HG02943 (cell line): ENCODE measurements at regions not wholly inside any gene's neighbourhood (a gene's known extent, or its start where the extent isn't known, plus 50 kb on each side); places are given as distances from the start of the nearest gene placed in this dataset.
"Not testable (repeated sequence)": the region's sequence is repeated elsewhere in the genome, so short reads cannot be mapped to it uniquely, and the experiment has no call there.

Experiments
- ATAC-seq: cut with Tn5 transposase; IDR thresholded peaks from one replicate; pipeline ENCODE4 v1.9.1; 2021; ENCODE audit warnings: mild to moderate bottlenecking, low read depth, moderate library complexity; ENCODE audit not compliant: unreplicated experiment

- no peak for ATAC-seq
Observed at GRCh38 chr2:193250389-193250788, 1055.7 kb upstream of the TMEFF2 start.

- ATAC-seq = no peak
Observed at GRCh38 chr2:193240752-193241151, 1046.0 kb upstream of the TMEFF2 start.

- no peak for ATAC-seq
Observed at GRCh38 chr2:193231634-193232033, 1036.9 kb upstream of the TMEFF2 start.

- no peak for ATAC-seq
Observed at GRCh38 chr2:193228276-193228675, 1033.5 kb upstream of the TMEFF2 start.

- ATAC-seq = no peak
Observed at GRCh38 chr2:193222454-193222853, 1027.7 kb upstream of the TMEFF2 start.

GRCh38 chr2:193219413-193219812, 1024.7 kb upstream of the TMEFF2 start:
- ATAC-seq = no peak

- ATAC-seq = no peak
Observed at GRCh38 chr2:193201583-193201982, 1006.9 kb upstream of the TMEFF2 start.

- no peak for ATAC-seq
Observed at GRCh38 chr2:193199322-193199721, 1004.6 kb upstream of the TMEFF2 start.

GRCh38 chr2:193187816-193188215, 993.1 kb upstream of the TMEFF2 start:
- no peak for ATAC-seq

- not testable (repeated sequence) for ATAC-seq
Observed at GRCh38 chr2:193170981-193171380, 976.2 kb upstream of the TMEFF2 start.

GRCh38 chr2:193156480-193156879, 961.7 kb upstream of the TMEFF2 start:
- ATAC-seq = no peak

GRCh38 chr2:193154076-193154475, 959.3 kb upstream of the TMEFF2 start:
- ATAC-seq = no peak

- ATAC-seq = no peak
Observed at GRCh38 chr2:193153576-193153975, 958.8 kb upstream of the TMEFF2 start.

GRCh38 chr2:193142467-193142866, 947.7 kb upstream of the TMEFF2 start:
- ATAC-seq = not testable (repeated sequence)

- no peak for ATAC-seq
Observed at GRCh38 chr2:193141998-193142397, 947.3 kb upstream of the TMEFF2 start.

- not testable (repeated sequence) for ATAC-seq
Observed at GRCh38 chr2:193140895-193141294, 946.2 kb upstream of the TMEFF2 start.

- ATAC-seq = no peak
Observed at GRCh38 chr2:193124815-193125214, 930.1 kb upstream of the TMEFF2 start.

GRCh38 chr2:193114827-193115226, 920.1 kb upstream of the TMEFF2 start:
- no peak for ATAC-seq

- ATAC-seq = no peak
Observed at GRCh38 chr2:193112986-193113385, 918.3 kb upstream of the TMEFF2 start.

GRCh38 chr2:193103064-193103463, 908.3 kb upstream of the TMEFF2 start:
- ATAC-seq = no peak

- no peak for ATAC-seq
Observed at GRCh38 chr2:193101591-193101990, 906.9 kb upstream of the TMEFF2 start.

GRCh38 chr2:193088026-193088425, 893.3 kb upstream of the TMEFF2 start:
- ATAC-seq = no peak

- no peak for ATAC-seq
Observed at GRCh38 chr2:193076995-193077394, 882.3 kb upstream of the TMEFF2 start.
